ENCODE measurements at regions not wholly inside any gene's neighbourhood (a gene's known extent, or its start where the extent isn't known, plus 50 kb on each side); places are given as distances from the start of the nearest gene placed in this dataset.
A peak's percentile ranks its signal among the peaks of the same experiment; 100 is the strongest.

- TF ChIP-seq, protein P1, sequence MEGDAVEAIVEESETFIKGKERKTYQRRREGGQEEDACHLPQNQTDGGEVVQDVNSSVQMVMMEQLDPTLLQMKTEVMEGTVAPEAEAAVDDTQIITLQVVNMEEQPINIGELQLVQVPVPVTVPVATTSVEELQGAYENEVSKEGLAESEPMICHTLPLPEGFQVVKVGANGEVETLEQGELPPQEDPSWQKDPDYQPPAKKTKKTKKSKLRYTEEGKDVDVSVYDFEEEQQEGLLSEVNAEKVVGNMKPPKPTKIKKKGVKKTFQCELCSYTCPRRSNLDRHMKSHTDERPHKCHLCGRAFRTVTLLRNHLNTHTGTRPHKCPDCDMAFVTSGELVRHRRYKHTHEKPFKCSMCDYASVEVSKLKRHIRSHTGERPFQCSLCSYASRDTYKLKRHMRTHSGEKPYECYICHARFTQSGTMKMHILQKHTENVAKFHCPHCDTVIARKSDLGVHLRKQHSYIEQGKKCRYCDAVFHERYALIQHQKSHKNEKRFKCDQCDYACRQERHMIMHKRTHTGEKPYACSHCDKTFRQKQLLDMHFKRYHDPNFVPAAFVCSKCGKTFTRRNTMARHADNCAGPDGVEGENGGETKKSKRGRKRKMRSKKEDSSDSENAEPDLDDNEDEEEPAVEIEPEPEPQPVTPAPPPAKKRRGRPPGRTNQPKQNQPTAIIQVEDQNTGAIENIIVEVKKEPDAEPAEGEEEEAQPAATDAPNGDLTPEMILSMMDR (IDR thresholded peaks at IDR 0.05; ENCODE audit: insufficient read depth, low read length, severe bottlenecking), result no peak
- Histone ChIP-seq H3K4me3 (ENCODE audit: low read depth, low read length) (no peak overlapping the region), H3K36me3 (ENCODE audit: control insufficient read depth, insufficient read depth, low read length) (no peaks in the 10 kb centered on the region), H3K27me3 (ENCODE audit: control insufficient read depth, insufficient read depth, low read length) (no peaks in the 10 kb centered on the region)
- no peak for DNase-seq (ENCODE audit: low read depth)
- FAIRE-seq, result no peak
Measured at GRCh38 chr21:43290421-43291346, 121.9 kb downstream of the CRYAA start.

DNA sequence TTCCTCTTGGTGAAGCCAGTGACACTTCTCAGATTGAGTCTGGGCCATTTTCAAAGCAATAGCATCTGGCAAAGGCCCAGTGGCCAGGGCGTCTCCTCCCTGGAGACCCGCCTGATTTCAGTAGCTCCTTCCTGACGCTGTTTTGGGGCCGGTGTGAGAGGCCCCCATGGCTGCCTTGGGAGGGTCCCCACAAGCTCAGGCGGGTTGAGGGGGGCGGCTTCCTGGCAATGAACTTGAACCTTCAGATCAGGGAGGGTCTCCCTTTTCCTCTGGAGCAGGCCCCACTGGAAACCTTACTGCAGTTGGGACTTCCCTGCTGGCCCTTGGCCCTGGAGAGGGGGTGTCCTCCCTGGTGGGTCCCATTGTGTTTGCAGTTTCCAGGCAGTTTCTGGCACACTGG, 121.2 kb downstream of the CRYAA start:
- no peak overlapping the region for H3K4me3 ChIP-seq (ENCODE audit: low read depth, low read length)
- no peaks in the 10 kb centered on the region for H3K27me3 ChIP-seq (ENCODE audit: control insufficient read depth, insufficient read depth, low read length)
- TF ChIP-seq, protein P1 (IDR thresholded peaks at IDR 0.05; ENCODE audit: insufficient read depth, low read length, severe bottlenecking), result no peak
- DNase-seq (ENCODE audit: low read depth) (no peak), FAIRE-seq (no peak)
- no peaks in the 10 kb centered on the region for H3K36me3 ChIP-seq (ENCODE audit: control insufficient read depth, insufficient read depth, low read length)

DNA sequence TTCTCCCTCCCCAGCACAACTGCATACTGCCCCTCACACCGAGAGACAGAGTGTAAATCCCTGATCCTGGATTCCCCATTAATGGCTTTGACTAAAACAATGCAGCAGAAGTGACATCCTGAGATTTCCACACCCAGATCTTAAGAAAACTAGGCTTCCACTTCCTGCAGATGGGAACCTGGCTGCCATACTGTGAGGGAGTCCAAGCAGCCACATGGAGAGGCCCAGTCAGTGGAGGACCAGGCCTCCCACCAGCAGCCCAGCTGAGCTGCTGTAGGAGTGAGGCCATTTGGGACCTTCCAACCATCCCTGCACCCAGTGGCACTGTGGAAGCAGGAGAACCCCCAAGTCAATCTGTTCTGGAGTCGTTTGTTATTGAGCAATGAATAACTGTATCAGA, 120.6 kb downstream of the CRYAA start:
- FAIRE-seq, result no peak
- H3K27me3 ChIP-seq (ENCODE audit: control insufficient read depth, insufficient read depth, low read length), result no peaks in the 10 kb centered on the region
- no peak for DNase-seq (ENCODE audit: low read depth)
- TF ChIP-seq, protein P1 (IDR thresholded peaks at IDR 0.05; ENCODE audit: insufficient read depth, low read length, severe bottlenecking), result no peak
- no peak overlapping the region for H3K4me3 ChIP-seq (ENCODE audit: low read depth, low read length)
- H3K36me3 ChIP-seq (ENCODE audit: control insufficient read depth, insufficient read depth, low read length), result no peaks in the 10 kb centered on the region

DNA sequence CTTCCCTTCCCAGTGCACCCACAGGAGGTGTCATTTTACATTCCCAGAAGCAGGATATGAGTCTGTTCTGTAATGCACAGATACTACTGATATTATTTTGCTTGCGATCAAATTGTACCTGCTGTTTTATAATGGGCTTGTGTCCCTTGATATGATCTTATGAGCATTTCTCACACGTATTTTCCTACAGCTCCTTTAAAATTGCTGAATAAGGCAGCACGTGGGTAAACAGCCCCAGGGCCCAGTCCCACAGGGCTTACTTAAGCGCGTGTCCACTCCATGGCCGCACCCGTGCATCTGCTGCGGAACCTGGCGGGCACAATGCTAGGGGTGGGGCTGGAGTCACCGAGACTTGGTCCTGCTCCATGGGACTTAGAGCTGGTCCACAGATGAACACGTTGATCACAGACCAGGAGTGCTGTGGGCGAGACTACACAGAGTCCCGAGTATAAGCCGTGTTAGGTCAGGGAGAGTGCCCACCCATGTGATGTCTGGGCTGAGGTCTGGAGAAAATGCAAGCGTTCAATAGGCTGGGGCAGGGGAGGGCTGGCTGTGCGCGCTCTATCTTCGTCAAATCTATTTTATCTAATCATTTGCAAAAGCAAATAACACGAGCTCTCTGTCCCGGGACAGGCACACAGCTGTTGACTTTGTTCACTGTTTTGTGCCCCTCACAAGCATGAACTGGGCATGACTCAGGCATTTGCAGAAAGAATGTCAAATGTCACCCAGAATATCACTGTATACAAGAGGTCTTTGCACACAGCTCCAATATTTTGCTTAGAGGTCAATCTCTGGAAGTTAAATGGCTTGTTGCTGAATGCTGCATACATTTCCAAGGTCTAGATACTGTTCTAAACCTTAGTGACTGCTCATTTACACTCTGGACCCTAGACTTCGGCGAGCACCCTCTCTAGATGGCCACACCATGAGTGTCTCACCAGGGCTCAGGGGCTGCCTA, 119.3 kb downstream of the CRYAA start:
- no peak for FAIRE-seq
- no peaks in the 10 kb centered on the region for H3K36me3 ChIP-seq (ENCODE audit: control insufficient read depth, insufficient read depth, low read length)

DNA sequence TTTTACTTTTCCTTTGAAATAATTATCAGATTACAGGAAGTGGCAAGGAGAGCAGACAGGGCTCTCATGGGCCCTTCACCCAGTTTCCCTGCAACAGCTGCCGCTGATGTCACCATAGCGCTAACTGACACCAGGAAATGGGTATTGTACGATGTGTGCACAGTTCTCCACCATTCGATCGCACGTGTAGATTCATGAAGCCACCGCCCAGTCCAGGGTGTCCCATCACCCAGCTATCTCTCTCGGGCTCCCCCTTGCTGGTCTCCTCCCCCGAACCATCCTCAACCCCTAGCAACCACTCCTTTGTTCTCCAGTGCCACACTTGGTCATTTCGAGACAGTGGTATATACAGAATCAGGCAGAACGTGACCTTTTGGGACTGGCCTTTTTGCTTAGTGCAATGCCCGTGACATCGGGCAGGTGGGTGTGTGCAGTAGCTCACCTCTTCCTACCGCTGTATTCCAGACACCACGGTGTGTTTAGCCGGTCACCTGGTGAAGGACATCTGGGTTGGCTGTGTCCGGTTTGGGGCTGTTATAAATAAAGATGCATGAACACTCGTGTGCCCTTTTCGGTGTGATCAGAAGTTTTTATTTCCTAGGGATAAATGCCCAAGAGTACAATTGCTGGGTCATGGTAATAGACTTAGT, 118.4 kb downstream of the CRYAA start:
- Histone ChIP-seq H3K27me3 (ENCODE audit: control insufficient read depth, insufficient read depth, low read length) (no peaks in the 10 kb centered on the region), H3K4me3 (ENCODE audit: low read depth, low read length) (no peak overlapping the region), H3K36me3 (ENCODE audit: control insufficient read depth, insufficient read depth, low read length) (no peaks in the 10 kb centered on the region)
- peak; percentile 36 for FAIRE-seq
- no peak for DNase-seq (ENCODE audit: low read depth)
- TF ChIP-seq, protein P1 (IDR thresholded peaks at IDR 0.05; ENCODE audit: insufficient read depth, low read length, severe bottlenecking), result no peak

More for the DNA sequence above, 119.3 kb downstream of the CRYAA start:
- DNase-seq (ENCODE audit: low read depth), result no peak
- TF ChIP-seq, protein P1 (IDR thresholded peaks at IDR 0.05; ENCODE audit: insufficient read depth, low read length, severe bottlenecking), result no peak
- Histone ChIP-seq H3K4me3 (ENCODE audit: low read depth, low read length) (no peak overlapping the region), H3K27me3 (ENCODE audit: control insufficient read depth, insufficient read depth, low read length) (no peaks in the 10 kb centered on the region)

Measured in bronchial epithelial cell (primary cell).